ENCODE measurements at regions not wholly inside any gene's neighbourhood (a gene's known extent, or its start where the extent isn't known, plus 50 kb on each side); places are given as distances from the start of the nearest gene placed in this dataset.

GRCh38 chr3:10676905-10677304 lies 139.1 kb upstream of the SLC6A11 start:
- Mint-ChIP-seq H3K4me1 (peaks cover 11% of the 10 kb centered on the region), H3K9me3 (peaks cover 1% of the 10 kb centered on the region), H3K27me3 (ENCODE audit: insufficient read depth, low read depth) (peaks cover 1% of the 10 kb centered on the region), H3K36me3 (no peaks in the 10 kb centered on the region), H3K4me3 (no peak overlapping the region), H3K27ac (no peak overlapping the region)
- no peak overlapping the region for H2AFZ ChIP-seq (replicated peaks)
- no peak overlapping the region for H3K9ac ChIP-seq
- H3K4me2 ChIP-seq: no peak overlapping the region
- H3K4me1 ChIP-seq: no peaks in the 10 kb centered on the region
- H3K36me3 ChIP-seq: no peaks in the 10 kb centered on the region
- TF ChIP-seq EZH2phosphoT487 (IDR thresholded peaks at IDR 0.05) (no peak), CTCF (IDR thresholded peaks at IDR 0.05) (no peak), EZH2 (IDR thresholded peaks at IDR 0.05) (no peak)
- no peaks in the 10 kb centered on the region for H4K20me1 ChIP-seq (ENCODE audit: low read depth)
- no peak overlapping the region for H3K27ac ChIP-seq
- no peaks in the 10 kb centered on the region for H3K9me3 ChIP-seq (ENCODE audit: low read depth)
- no peaks in the 10 kb centered on the region for H3K79me2 ChIP-seq (ENCODE audit: low read depth)
- no peak overlapping the region for H3K4me3 ChIP-seq
- H3F3A ChIP-seq (ENCODE audit: low read depth): no peaks in the 10 kb centered on the region
- no peaks in the 10 kb centered on the region for H3K27me3 ChIP-seq
- no peak for DNase-seq (ENCODE audit: low spot score)

GRCh38 chr3:10678796-10679376 lies 137.1 kb upstream of the SLC6A11 start:
- Mint-ChIP-seq H3K4me1 (peaks cover 18% of the 10 kb centered on the region), H3K36me3 (no peaks in the 10 kb centered on the region), H3K4me3 (no peak overlapping the region), H3K27ac (no peak overlapping the region), H3K9me3 (peaks cover 1% of the 10 kb centered on the region), H3K27me3 (ENCODE audit: insufficient read depth, low read depth) (peaks cover 4% of the 10 kb centered on the region)
- no peak overlapping the region for H2AFZ ChIP-seq (replicated peaks)
- TF ChIP-seq EZH2 (IDR thresholded peaks at IDR 0.05) (no peak), CTCF (IDR thresholded peaks at IDR 0.05) (no peak), EZH2phosphoT487 (IDR thresholded peaks at IDR 0.05) (no peak)
- H3K27me3 ChIP-seq: no peaks in the 10 kb centered on the region
- no peaks in the 10 kb centered on the region for H4K20me1 ChIP-seq (ENCODE audit: low read depth)
- no peaks in the 10 kb centered on the region for H3K9me3 ChIP-seq (ENCODE audit: low read depth)
- peaks cover 13% of the 10 kb centered on the region for H3K4me1 ChIP-seq
- no peak for DNase-seq (ENCODE audit: low spot score)
- no peaks in the 10 kb centered on the region for H3F3A ChIP-seq (ENCODE audit: low read depth)
- no peak overlapping the region for H3K4me2 ChIP-seq
- no peak overlapping the region for H3K27ac ChIP-seq
- no peak overlapping the region for H3K4me3 ChIP-seq
- H3K9ac ChIP-seq: no peak overlapping the region
- H3K36me3 ChIP-seq: no peaks in the 10 kb centered on the region
- no peaks in the 10 kb centered on the region for H3K79me2 ChIP-seq (ENCODE audit: low read depth)

GRCh38 chr3:10680796-10681195 lies 135.2 kb upstream of the SLC6A11 start:
- no peak overlapping the region for H3K4me3 Mint-ChIP-seq
- no peaks in the 10 kb centered on the region for H3K27me3 ChIP-seq
- H3K36me3 ChIP-seq: no peaks in the 10 kb centered on the region
- H3K4me2 ChIP-seq: no peak overlapping the region
- peaks cover 1% of the 10 kb centered on the region for H3K9me3 Mint-ChIP-seq
- H3K27ac ChIP-seq: no peak overlapping the region
- peaks cover 15% of the 10 kb centered on the region for H3K4me1 Mint-ChIP-seq
- no peaks in the 10 kb centered on the region for H3F3A ChIP-seq (ENCODE audit: low read depth)
- peaks cover 4% of the 10 kb centered on the region for H3K27me3 Mint-ChIP-seq (ENCODE audit: insufficient read depth, low read depth)
- H3K36me3 Mint-ChIP-seq: no peaks in the 10 kb centered on the region
- H4K20me1 ChIP-seq (ENCODE audit: low read depth): no peaks in the 10 kb centered on the region
- H2AFZ ChIP-seq (replicated peaks): no peak overlapping the region
- H3K4me1 ChIP-seq: peaks cover 13% of the 10 kb centered on the region
- no peaks in the 10 kb centered on the region for H3K79me2 ChIP-seq (ENCODE audit: low read depth)
- no peak overlapping the region for H3K27ac Mint-ChIP-seq
- no peak for TF ChIP-seq EZH2phosphoT487 (IDR thresholded peaks at IDR 0.05)
- TF ChIP-seq EZH2 (IDR thresholded peaks at IDR 0.05): no peak
- no peak for TF ChIP-seq CTCF (IDR thresholded peaks at IDR 0.05)
- H3K9me3 ChIP-seq (ENCODE audit: low read depth): no peaks in the 10 kb centered on the region
- H3K9ac ChIP-seq: no peak overlapping the region
- H3K4me3 ChIP-seq: no peak overlapping the region
- no peak for DNase-seq (ENCODE audit: low spot score)
